ENCODE measurements at regions not wholly inside any gene's neighbourhood (a gene's known extent, or its start where the extent isn't known, plus 50 kb on each side); places are given as distances from the start of the nearest gene placed in this dataset.
"Not testable (repeated sequence)": the region's sequence is repeated elsewhere in the genome, so short reads cannot be mapped to it uniquely, and the experiment has no call there.

- DNase-seq = no peak
Measured at GRCh38 chr1:111063595-111063994, 76.3 kb downstream of the DRAM2 start.

GRCh38 chr1:111062624-111063023 lies 77.3 kb downstream of the DRAM2 start:
- DNase-seq = no peak

GRCh38 chr1:111062081-111062480 lies 77.8 kb downstream of the DRAM2 start:
- no peak for DNase-seq

- no peak for DNase-seq
Measured at GRCh38 chr1:111054656-111055055, 85.2 kb downstream of the DRAM2 start.

- DNase-seq = peak in 1 of 2 experiments; percentile 0
Measured at GRCh38 chr1:111052246-111052645, 87.6 kb downstream of the DRAM2 start.

GRCh38 chr1:111048253-111048652 lies 84.5 kb upstream of the LRIF1 start:
- DNase-seq = not testable (repeated sequence)

GRCh38 chr1:111045033-111045722 lies 81.5 kb upstream of the LRIF1 start:
- no peak for DNase-seq

GRCh38 chr1:111032295-111032897 lies 68.7 kb upstream of the LRIF1 start:
- peak; percentile 68 to 70 for DNase-seq

- peak; percentile 76 to 85 for DNase-seq
Measured at GRCh38 chr1:111030590-111030989, 66.9 kb upstream of the LRIF1 start.

- no peak for DNase-seq
Measured at GRCh38 chr1:111025109-111025508, 61.4 kb upstream of the LRIF1 start.

DNA sequence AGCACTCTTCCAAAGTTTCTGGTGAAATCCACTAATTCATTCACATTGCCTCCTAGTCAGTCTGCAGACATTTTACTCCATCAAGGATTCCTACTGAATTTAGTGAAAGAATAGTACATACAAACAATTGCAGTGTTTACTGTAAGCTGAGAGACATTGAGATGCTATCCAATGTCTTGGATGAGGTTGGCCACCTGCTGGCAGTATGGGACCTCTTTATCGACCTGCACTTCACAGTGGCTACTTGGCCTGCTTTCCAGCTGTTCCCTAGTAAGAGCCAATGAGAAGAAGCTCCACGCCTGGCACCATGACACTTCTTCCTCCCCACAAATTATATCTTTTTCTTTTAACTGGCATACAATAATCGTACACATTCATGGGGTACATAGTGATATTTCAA lies 51.5 kb upstream of the LRIF1 start:
- DNase-seq = no peak

All from Kasumi-1 (cell line).